ENCODE measurements at regions not wholly inside any gene's neighbourhood (a gene's known extent, or its start where the extent isn't known, plus 50 kb on each side); places are given as distances from the start of the nearest gene placed in this dataset.
"Not testable (repeated sequence)": the region's sequence is repeated elsewhere in the genome, so short reads cannot be mapped to it uniquely, and the experiment has no call there.

DNA sequence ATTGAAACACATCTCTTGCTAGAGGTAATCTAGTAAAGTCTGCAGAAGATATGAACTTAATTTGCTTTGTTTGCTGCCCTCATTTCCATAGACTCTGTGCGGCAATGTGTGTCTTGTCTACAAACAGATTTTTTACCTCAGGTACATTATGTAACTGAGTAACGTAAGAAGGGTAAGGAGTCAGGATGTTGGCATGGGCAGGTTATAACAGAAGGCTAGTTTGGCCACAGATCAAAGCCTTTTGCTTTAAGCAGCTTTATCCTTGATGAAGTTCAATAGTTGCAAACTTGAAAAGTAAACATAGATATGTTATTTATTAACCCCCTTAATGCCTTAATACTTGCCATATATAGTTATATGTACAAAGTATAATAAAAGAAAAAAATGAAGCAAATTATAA is 391.6 kb upstream of the FKBP1C start:
- DNase-seq (ENCODE audit: low read depth), result no peak

DNA sequence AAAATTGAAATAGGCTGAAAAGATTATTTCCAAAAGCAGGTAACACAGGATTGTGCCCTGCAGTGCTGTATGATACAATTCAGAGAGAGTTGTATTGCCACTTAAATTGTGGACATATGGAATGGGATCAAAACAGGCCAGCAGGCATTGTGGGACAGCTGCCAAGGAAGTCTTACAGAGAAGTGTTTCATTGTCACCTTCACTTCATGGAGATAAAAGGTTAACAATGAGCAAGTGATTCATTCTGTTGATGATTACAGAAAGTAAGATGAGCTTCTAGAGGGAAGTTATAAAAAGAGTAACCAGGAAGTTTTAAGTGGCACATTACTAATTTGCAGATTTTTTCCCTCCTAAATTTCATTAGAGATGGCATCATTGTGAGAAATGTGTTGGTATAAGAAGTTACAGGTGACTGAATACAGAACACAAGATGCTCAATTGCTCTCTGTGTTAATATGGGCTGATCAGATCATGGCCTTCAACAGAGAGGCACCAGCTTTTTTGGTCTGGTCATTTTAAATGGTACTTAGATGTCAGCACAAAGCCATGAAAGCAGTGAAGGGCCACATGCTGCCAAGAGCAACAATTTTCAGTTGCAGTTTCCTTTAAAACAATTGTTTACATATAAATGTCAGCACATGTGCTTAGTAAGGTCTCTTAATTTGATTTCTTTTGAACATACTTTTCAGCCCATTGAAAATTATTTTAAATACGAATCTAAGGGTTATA is 402.5 kb upstream of the FKBP1C start:
- DNase-seq (ENCODE audit: low read depth), result no peak

DNA sequence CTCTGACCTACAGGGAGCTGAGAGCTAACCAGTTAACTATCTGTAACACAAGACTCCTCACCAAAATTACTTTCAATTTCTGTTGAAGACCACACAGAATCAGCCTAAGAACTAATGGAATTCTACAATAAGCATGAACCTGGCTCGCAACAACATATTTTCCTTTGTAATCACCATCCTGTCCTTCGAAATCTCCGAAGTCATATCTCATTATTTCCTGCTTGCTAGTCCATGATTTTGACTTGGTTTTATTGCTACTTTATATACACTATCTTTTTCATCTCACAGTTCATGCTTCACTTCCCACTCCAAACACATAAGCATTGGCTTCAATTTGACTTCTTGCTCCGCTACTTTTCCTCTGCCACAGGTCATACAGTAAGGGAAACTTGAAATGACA is 405.8 kb upstream of the FKBP1C start:
- DNase-seq (ENCODE audit: low read depth), result no peak

DNA sequence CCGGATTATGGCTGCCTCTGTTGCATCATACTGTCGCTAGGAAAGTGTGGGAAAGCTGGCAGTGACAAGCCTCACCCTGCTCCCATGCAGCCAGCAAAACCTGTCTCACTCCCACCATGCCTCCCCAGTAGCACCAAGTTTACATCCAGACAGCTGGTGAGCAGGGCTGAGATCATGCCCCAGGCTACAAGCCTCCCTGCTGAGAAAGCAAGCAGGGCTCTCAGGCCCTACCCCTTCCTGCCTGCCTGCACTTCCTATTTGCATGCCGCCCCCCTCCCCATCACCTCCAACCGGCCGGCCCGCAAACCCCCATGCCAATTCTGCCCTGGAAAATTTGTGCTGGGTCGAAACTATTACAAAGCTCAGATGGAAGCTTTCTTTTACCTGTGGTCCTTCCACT is 408.2 kb upstream of the FKBP1C start:
- no peak for DNase-seq (ENCODE audit: low read depth)

DNA sequence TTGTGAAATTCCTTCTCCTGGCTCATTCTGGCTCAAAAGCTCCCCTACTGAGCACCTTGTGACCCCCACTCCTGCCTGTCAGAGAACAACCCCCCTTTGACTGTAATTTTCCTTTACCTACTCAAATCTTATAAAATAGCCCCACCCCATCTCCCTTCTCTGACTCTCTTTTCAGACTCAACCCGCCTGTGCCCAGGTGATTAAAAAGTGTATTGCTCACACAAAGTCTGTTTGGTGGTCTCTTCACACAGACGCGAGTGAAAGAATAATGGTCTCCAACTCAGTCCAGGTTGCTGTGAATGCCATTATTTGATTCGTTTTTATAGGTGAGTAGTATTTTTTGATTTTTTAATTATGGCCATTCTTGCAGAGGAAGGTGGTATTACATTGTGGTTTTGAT is 414.1 kb upstream of the FKBP1C start:
- DNase-seq (ENCODE audit: low read depth), result no peak

DNA sequence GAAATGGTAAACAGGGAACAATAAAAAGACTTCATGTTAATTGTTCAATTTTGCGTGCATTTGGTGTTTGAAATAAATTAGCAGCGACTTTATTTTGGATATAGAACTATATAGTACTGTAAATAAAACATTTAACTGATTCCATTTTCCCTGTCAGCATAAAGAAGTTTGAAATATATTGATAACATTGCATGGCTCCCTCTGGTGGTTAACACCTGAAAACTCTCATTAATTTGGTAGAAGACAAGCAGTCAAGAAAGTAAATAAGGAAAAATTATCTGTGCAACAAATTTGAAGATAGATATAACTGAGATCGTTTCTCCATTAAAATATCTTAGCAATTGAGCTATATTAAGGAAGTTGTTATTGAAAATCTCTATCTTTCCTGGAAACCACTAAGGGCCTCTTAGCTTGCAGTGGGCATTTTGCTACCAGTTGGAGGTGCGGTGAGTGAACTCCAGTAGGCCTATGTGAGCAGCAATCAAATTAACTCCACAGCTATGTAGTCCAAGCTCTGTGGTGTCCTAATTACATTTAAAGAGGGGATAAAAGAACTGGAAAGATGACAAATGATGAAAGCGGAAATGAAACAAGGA is 435.7 kb upstream of the FKBP1C start:
- DNase-seq (ENCODE audit: low read depth), result no peak

DNA sequence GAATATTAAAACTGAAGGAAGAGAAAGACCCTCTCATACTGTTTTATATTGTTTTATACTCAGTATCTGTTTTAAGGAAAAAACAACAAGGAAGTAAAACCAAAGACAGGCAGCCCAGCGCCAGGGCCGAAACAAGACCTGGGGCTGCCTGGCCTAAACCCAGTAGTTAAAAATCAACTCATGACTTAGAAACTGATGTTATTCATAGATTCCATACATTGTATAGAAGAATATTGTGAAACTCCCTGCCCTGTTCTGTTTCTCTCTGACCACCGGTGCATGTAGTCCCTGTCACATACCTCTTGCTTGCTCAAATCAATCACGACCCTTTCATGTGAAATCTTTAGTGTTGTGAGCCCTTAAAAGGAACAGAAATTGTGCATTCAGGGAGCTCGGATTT is 445.1 kb upstream of the FKBP1C start:
- not testable (repeated sequence) for DNase-seq (ENCODE audit: low read depth)

DNA sequence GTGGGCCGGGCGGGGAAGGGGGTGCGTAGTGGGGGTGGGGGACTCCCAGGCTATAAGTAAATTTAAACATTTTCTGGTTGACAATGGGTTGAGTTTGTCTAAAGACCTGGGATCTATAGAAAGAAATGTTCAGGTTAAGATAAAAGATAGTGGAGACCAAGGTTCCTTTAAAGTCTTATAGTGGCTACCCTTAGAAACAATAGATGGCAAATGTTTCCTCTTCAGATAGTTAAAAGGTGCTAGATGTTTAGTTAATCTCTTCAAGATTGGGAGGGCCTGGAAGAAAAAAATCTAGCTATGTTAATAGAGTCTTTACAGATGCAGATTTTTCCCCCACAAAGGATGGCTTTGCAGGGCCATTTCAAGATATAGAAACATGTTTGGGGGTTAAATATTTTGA is 446.4 kb upstream of the FKBP1C start:
- no peak for DNase-seq (ENCODE audit: low read depth)

DNA sequence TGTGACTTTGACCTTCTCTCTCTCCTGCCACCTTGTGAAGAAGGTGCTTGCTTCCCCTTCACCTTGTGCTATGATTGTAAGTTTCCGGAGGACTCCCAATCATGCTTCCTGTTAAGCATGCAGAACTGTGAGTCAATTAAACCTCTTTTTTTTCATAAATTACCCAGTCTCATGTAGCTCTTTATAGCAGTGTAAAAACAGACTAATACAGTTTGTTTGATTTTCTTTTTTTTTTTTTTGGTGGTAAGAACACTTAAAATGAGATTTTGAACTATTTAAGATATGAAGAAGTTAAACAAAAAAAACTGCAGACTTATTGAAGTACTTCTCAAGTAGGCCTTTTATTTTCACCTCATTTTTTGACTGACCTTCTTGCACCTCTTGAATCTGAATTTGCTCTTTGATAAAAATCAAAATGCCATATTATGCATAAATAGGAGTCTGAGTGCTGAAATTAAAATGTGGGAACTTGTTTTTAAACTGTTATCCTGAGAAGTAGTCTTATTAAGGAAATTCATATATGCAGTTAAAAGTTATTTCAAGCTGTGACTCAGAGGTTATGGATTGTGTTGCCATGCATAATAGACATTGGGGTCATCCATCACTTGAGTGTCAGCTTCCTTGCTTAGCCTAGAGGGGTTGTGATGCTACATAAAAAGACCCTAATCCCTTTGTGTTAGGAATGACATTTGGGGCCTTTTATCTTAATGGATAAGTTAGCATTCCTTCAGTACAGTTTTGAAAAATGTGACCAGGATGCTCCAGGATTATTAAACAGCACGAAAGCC is 447.9 kb upstream of the FKBP1C start:
- DNase-seq (ENCODE audit: low read depth), result no peak

DNA sequence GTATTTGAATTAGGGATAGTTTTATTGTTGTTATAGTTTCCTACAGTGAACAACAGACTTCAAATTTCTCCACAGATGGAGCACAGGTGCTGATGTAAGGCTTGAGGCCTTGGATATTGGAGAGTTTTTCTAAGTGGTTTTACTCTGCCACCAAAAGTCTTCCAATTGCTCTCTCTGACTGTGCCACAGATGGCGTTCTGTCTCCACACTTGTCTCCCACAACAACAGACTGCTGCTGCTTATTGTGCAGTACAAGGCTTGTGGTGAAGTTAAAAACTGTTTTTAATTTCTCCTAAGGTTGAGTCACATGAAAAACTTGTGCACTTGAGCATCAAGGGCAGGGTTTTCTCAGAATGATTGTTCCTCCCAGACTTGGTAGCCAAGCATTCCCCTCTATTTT is 460.9 kb upstream of the KHDRBS2 start:
- no peak for DNase-seq (ENCODE audit: low read depth)

DNA sequence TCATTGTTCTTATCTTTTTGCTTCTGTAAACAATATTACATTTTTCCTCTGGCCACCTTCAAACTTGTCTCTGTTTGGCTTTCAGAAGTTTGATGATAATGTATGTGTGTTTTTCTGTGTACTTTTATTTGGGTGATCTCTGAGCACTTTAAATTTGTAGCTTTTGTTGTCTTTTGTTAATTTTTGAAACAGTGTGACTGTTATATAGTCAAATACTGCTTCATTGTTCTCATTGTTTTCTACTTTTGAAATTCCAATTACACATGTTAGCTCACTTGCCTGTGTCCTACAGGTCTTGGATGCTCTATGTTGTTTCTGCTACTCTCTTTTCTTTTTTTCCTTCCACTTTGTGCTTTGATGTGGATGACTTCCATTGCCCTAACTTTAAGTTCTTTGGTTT is 460.1 kb upstream of the KHDRBS2 start:
- no peak for DNase-seq (ENCODE audit: low read depth)

DNA sequence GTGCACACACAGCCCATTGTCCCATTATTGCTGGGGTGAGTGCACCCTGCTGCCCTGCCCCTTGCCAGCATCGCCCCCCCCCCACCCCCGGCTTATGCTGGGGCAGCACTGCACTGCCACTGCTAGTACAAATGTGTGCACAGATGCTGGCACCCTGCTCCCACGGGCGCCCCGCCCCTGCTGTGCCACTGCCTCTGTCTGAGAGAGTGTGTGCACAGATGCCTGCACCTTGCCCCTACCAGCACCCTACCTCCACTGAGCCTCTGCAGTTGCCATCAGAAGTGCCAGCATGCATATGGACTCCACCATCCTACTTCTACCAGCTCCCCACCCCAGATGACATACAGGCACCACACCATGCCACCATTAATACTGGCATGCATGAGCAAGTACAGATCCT is 454.6 kb upstream of the KHDRBS2 start:
- DNase-seq (ENCODE audit: low read depth), result no peak

DNA sequence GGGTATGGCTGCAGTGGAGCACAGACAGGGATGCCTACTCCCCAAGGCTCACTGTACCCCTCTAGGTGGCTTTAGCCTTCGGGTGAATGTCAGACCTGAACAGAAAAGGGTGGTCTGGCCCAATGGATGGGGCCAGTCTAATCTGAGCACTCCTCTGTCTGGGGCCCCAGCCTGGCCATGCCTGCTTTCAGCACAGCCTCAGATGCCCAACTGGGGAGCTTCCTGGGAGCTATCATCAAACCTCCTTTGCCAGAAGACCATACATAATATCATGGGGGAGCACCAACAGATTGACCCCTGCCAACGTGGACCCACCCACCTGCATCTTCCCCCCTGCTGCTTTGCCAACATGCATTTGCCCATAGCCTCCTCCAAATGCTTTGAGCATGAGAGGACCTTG is 454.1 kb upstream of the KHDRBS2 start:
- DNase-seq (ENCODE audit: low read depth), result no peak

DNA sequence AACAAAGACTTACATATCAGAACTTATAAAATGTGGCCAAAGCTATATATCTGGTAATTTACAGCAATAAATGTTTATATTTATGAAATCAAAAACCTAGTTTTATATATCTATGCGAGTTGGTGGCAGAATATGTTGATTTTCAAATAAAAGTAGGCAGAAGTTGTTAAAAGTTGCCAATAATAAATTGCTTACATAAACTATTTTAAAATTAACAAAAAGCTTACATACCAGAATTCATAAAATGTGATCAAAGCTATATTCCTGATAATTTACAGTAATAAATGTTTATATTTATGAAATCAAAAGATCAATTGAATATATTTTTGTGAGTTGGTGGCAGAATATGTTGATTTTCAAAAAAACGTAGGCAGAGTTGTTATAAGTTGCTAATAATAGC is 451.8 kb upstream of the KHDRBS2 start:
- DNase-seq (ENCODE audit: low read depth), result no peak

DNA sequence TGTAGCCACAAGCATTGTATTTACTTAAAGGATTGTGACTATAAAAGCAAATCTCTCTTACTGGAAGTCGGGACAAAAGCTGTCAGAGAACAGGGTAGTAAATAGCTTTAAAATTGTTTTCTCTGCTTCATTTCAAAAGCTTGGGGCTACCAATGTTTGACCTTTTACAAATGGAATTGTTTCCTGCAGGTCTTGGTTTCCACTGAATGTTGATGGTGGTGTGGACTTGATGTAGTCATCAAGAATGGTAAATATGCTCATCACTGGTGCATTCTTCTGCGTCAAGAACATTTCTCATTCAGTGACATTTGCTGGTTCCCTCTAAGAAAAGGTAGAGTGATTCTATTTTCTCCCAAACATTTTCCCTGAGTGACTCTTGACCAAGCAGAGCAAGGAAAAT is 435.4 kb upstream of the KHDRBS2 start:
- no peak for DNase-seq (ENCODE audit: low read depth)

DNA sequence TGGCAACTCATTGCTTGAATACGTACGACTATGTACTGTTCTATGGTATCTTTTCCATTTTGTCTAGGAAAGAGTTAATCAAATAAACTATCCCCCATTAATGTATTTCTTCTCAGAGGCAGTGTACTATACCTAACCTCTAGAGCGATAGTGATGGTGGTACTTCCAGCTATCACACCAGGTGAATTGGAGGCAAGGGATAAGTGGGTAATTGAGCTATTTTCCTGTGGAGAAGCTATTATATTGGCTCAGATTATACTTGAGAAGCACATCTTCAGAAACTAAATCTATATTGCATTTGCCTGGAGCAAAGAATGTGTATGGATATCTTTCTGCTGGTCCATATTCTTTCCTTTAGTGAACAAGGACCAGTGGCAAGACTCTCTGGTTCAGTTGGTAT is 430.7 kb upstream of the KHDRBS2 start:
- DNase-seq (ENCODE audit: low read depth), result no peak

DNA sequence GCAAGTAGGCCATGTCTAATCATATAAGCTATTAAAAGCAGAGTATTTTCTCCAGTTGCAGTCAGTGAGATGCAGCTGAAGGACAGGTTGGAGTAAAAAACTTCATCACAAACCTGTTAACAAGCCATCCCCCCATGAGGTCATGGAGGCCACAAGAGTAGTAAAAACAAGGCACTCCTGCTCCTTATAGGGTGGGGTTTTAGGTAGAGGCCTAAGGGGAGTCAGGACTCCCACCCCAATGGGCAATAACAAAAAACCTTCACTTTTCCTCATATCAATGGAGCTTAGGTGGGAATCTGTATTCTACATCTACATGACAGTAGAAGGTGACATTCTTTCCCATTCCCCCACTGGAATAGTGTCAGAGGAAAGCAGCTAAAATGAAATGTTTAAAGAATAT is 428.1 kb upstream of the KHDRBS2 start:
- DNase-seq (ENCODE audit: low read depth), result no peak

DNA sequence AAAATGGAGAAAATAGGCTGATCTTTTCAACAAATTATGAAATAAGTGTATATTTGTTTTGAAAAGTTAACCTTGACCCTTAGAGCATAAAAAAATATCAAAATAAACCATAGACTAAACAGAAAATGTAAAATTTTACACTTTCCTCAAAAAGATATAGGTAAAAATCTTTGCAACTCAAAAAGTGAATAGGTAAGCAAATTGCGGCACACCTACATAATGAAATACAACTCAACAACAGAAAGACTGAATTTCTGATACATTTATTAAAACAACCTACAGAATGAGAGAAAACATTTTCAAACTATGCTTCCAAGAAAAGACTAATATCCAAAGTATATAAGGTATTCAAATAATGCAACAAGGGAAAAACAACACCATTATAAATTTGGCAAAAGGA is 425.7 kb upstream of the KHDRBS2 start:
- DNase-seq (ENCODE audit: low read depth), result no peak

DNA sequence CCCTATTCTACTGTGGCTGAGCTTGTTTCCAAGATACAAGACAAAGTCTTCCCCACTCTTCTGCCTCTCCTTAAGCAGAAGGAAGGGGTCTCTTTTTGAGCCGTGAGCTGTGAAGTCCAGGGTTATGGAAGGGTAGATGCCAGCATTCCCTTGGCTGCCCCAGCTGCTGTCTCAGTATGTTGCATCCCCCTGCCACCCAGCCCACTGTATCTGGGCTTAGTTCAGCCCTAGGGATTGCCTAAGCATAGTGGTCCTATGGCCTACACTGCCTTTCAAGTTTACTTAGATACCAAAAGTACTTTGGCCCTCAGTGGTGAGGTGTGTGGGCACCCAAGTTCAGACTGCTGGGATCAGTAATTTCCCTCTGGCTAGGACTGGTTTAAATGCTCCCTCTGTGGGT is 421.9 kb upstream of the KHDRBS2 start:
- no peak for DNase-seq (ENCODE audit: low read depth)

DNA sequence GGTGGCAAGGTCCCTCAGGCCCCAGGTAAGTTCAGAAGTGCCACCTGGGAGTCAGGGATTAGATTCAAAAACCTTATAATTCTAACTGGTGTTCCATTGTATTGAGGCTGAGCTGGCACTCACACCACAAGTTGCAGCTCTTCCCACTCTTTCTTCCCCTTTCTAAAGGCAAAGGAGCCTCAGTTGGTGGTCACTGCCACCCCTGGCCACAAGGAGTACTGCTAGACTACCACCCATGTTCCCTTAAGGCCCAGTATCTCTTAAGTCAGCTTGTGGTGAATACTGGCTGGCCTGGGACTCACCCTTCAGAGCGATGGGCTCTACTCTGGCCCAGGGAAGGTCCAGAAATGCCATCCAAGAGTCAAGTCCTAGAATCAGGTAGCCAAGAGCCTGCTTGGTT is 421.1 kb upstream of the KHDRBS2 start:
- no peak for DNase-seq (ENCODE audit: low read depth)

DNA sequence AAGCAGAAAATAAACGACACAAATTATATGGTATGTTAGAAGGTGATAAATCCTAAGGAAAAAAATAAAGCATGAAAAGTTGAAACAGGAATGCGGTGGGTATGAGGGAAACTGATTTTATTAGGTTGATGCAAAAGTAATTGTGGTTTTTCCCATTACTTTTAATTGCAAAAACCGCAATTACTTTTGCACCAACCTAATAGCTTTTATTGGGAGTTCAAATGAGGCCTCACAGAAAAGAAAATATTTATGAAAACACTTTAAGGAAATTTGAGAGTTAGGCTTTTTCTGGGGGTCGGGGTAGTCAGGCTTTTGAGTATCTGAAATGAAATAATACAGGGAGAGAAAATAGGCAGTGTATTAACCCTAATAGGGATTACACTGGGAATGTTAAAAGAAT is 397.0 kb upstream of the KHDRBS2 start:
- no peak for DNase-seq (ENCODE audit: low read depth)

DNA sequence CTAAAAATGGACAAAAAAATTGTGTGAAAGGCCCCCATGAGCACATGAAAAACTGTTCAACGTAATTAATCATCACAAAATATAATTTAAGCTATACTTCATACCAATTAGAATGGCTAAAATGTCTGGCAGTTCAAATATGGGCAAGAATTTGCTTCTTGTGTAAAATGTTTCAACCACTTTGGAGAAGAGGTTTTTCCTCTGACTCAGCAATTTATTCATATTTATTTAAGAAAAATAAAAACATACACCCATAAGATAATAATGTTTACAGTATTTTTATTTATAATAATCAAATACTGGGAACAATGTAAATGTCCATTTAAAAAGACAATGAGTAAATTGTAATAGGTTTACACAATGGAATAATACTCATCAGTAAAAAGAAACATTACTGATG is 395.1 kb upstream of the KHDRBS2 start:
- no peak for DNase-seq (ENCODE audit: low read depth)

DNA sequence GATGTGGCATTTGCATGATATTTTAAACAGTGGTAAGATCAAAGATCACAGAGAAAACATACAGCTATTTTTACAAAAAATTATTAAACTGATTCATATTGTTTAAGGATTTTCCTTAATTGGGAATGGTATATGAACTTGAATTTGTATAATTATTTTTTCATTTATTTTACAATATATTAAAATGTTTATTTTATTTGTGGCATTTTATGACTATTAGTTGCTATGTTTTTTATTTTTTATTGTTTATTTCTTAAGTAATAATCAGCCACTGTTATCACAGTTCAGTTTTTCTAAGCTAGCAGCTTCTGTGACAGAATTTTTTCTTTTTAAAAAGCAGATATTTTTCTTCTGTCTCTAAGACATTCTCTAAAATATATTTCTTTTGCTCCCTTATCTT is 387.0 kb upstream of the KHDRBS2 start:
- DNase-seq (ENCODE audit: low read depth), result no peak

Data from LHCN-M2 (cell line).